HG02798 (cell line): ENCODE measurements at regions not wholly inside any gene's neighbourhood (a gene's known extent, or its start where the extent isn't known, plus 50 kb on each side); places are given as distances from the start of the nearest gene placed in this dataset.

Experiments used
- ATAC-seq: cut with Tn5 transposase; IDR thresholded peaks from one replicate; pipeline ENCODE4 v1.9.1; 2021; ENCODE audit warnings: mild to moderate bottlenecking; ENCODE audit not compliant: unreplicated experiment, poor library complexity

- no peak for ATAC-seq
These were observed 333.1 kb upstream of the RAG2 start for GRCh38 chr11:36931139-36931538.

GRCh38 chr11:36930256-36930655 lies 332.2 kb upstream of the RAG2 start:
- no peak for ATAC-seq

- no peak for ATAC-seq
These were observed 331.4 kb upstream of the RAG2 start for GRCh38 chr11:36929401-36929800.

GRCh38 chr11:36928621-36929020 lies 330.6 kb upstream of the RAG2 start:
- no peak for ATAC-seq

GRCh38 chr11:36899800-36900199 lies 301.8 kb upstream of the RAG2 start:
- no peak for ATAC-seq

- ATAC-seq, result no peak
These were observed 292.8 kb upstream of the RAG2 start for GRCh38 chr11:36890841-36891240.

- ATAC-seq, result no peak
These were observed 292.2 kb upstream of the RAG2 start for GRCh38 chr11:36890121-36890679.

- ATAC-seq, result no peak
These were observed 287.1 kb upstream of the RAG2 start for GRCh38 chr11:36885154-36885553.

- ATAC-seq, result no peak
These were observed 280.7 kb upstream of the RAG2 start for GRCh38 chr11:36878737-36879136.

- ATAC-seq, result no peak
These were observed 279.1 kb upstream of the RAG2 start for GRCh38 chr11:36877149-36877548.

- ATAC-seq, result no peak
These were observed 278.2 kb upstream of the RAG2 start for GRCh38 chr11:36876266-36876665.

GRCh38 chr11:36874291-36874690 lies 276.3 kb upstream of the RAG2 start:
- ATAC-seq, result no peak

GRCh38 chr11:36870361-36870760 lies 272.3 kb upstream of the RAG2 start:
- no peak for ATAC-seq

GRCh38 chr11:36868380-36868779 lies 270.3 kb upstream of the RAG2 start:
- ATAC-seq, result no peak

GRCh38 chr11:36865846-36866245 lies 267.8 kb upstream of the RAG2 start:
- ATAC-seq, result no peak

GRCh38 chr11:36854875-36855274 lies 256.8 kb upstream of the RAG2 start:
- ATAC-seq, result no peak

GRCh38 chr11:36848660-36849059 lies 250.6 kb upstream of the RAG2 start:
- ATAC-seq, result no peak

- ATAC-seq, result no peak
These were observed 242.3 kb upstream of the RAG2 start for GRCh38 chr11:36840378-36840777.

- no peak for ATAC-seq
These were observed 239.9 kb upstream of the RAG2 start for GRCh38 chr11:36837831-36838437.

- no peak for ATAC-seq
These were observed 227.2 kb upstream of the RAG2 start for GRCh38 chr11:36825251-36825650.

GRCh38 chr11:36824349-36824748 lies 226.3 kb upstream of the RAG2 start:
- ATAC-seq, result no peak

- ATAC-seq, result no peak
These were observed 224.8 kb upstream of the RAG2 start for GRCh38 chr11:36822829-36823228.
